ENCODE measurements at regions not wholly inside any gene's neighbourhood (a gene's known extent, or its start where the extent isn't known, plus 50 kb on each side); places are given as distances from the start of the nearest gene placed in this dataset.

- no peaks in the 10 kb centered on the region for H3K79me2 ChIP-seq (ENCODE audit: control insufficient read depth, insufficient read depth, low read length)
- no peaks in the 10 kb centered on the region for H3K27me3 ChIP-seq (ENCODE audit: control insufficient read depth, insufficient read depth, low read length)
- no peak overlapping the region for H3K9ac ChIP-seq (ENCODE audit: insufficient read depth, low read length)
- H3K27ac ChIP-seq (ENCODE audit: insufficient read depth, low read length): no peak overlapping the region
- no peaks in the 10 kb centered on the region for H3K4me1 ChIP-seq (ENCODE audit: control insufficient read depth, extremely low read depth, insufficient read depth, low read length)
- H3K36me3 ChIP-seq (ENCODE audit: control insufficient read depth, insufficient read depth, low read length): no peaks in the 10 kb centered on the region
- TF ChIP-seq CTCF (conservative IDR thresholded peaks at IDR 0.05 in 1 of 2, IDR thresholded peaks at IDR 0.05 in 1 of 2; ENCODE audit: low read depth in 1 of 2, low read length in 2 of 2): no peak
- no peak for TF ChIP-seq EZH2 (IDR thresholded peaks at IDR 0.05; ENCODE audit: low read length, missing control alignments)
- no peak overlapping the region for H3K4me2 ChIP-seq (ENCODE audit: extremely low read depth, insufficient read depth, low read length)
- no peak overlapping the region for H3K4me3 ChIP-seq (replicated peaks in 1 of 4; ENCODE audit: control extremely low read depth in 1 of 4, insufficient read depth in 1 of 4, low read depth in 3 of 4, low read length in 4 of 4)
- no peak overlapping the region for H2AFZ ChIP-seq (ENCODE audit: low read length)
- H4K20me1 ChIP-seq (ENCODE audit: control insufficient read depth, extremely low read depth, insufficient read depth, low read length): no peaks in the 10 kb centered on the region
- H3K9me3 ChIP-seq (ENCODE audit: control insufficient read depth, insufficient read depth, low read depth, low read length): no peaks in the 10 kb centered on the region
- DNase-seq (ENCODE audit: low read depth in 2 of 2): no peak
Measured at GRCh38 chr6:106757267-106757666, 127.9 kb downstream of the QRSL1 start.

GRCh38 chr6:106754215-106754614 lies 124.8 kb downstream of the QRSL1 start:
- Histone ChIP-seq H3K27me3 (ENCODE audit: control insufficient read depth, insufficient read depth, low read length) (no peaks in the 10 kb centered on the region), H3K9ac (ENCODE audit: insufficient read depth, low read length) (no peak overlapping the region), H3K27ac (ENCODE audit: insufficient read depth, low read length) (no peak overlapping the region), H3K4me2 (ENCODE audit: extremely low read depth, insufficient read depth, low read length) (no peak overlapping the region), H3K9me3 (ENCODE audit: control insufficient read depth, insufficient read depth, low read depth, low read length) (no peaks in the 10 kb centered on the region), H3K79me2 (ENCODE audit: control insufficient read depth, insufficient read depth, low read length) (no peaks in the 10 kb centered on the region), H3K4me1 (ENCODE audit: control insufficient read depth, extremely low read depth, insufficient read depth, low read length) (no peaks in the 10 kb centered on the region), H2AFZ (ENCODE audit: low read length) (no peak overlapping the region), H3K4me3 (replicated peaks in 1 of 4; ENCODE audit: control extremely low read depth in 1 of 4, insufficient read depth in 1 of 4, low read depth in 3 of 4, low read length in 4 of 4) (no peak overlapping the region), H3K36me3 (ENCODE audit: control insufficient read depth, insufficient read depth, low read length) (no peaks in the 10 kb centered on the region), H4K20me1 (ENCODE audit: control insufficient read depth, extremely low read depth, insufficient read depth, low read length) (no peaks in the 10 kb centered on the region)
- no peak for DNase-seq (ENCODE audit: low read depth in 2 of 2)
- TF ChIP-seq EZH2 (IDR thresholded peaks at IDR 0.05; ENCODE audit: low read length, missing control alignments) (no peak), CTCF (conservative IDR thresholded peaks at IDR 0.05 in 1 of 2, IDR thresholded peaks at IDR 0.05 in 1 of 2; ENCODE audit: low read depth in 1 of 2, low read length in 2 of 2) (no peak)

GRCh38 chr6:106752641-106753040 lies 123.3 kb downstream of the QRSL1 start:
- Histone ChIP-seq H4K20me1 (ENCODE audit: control insufficient read depth, extremely low read depth, insufficient read depth, low read length) (no peaks in the 10 kb centered on the region), H3K4me2 (ENCODE audit: extremely low read depth, insufficient read depth, low read length) (no peak overlapping the region), H3K27ac (ENCODE audit: insufficient read depth, low read length) (no peak overlapping the region), H3K79me2 (ENCODE audit: control insufficient read depth, insufficient read depth, low read length) (no peaks in the 10 kb centered on the region), H3K4me1 (ENCODE audit: control insufficient read depth, extremely low read depth, insufficient read depth, low read length) (no peaks in the 10 kb centered on the region), H3K9me3 (ENCODE audit: control insufficient read depth, insufficient read depth, low read depth, low read length) (no peaks in the 10 kb centered on the region), H3K36me3 (ENCODE audit: control insufficient read depth, insufficient read depth, low read length) (no peaks in the 10 kb centered on the region), H3K9ac (ENCODE audit: insufficient read depth, low read length) (no peak overlapping the region), H3K27me3 (ENCODE audit: control insufficient read depth, insufficient read depth, low read length) (no peaks in the 10 kb centered on the region), H3K4me3 (replicated peaks in 1 of 4; ENCODE audit: control extremely low read depth in 1 of 4, insufficient read depth in 1 of 4, low read depth in 3 of 4, low read length in 4 of 4) (no peak overlapping the region), H2AFZ (ENCODE audit: low read length) (no peak overlapping the region)
- no peak for DNase-seq (ENCODE audit: low read depth in 2 of 2)
- no peak for TF ChIP-seq EZH2 (IDR thresholded peaks at IDR 0.05; ENCODE audit: low read length, missing control alignments)
- TF ChIP-seq CTCF (conservative IDR thresholded peaks at IDR 0.05 in 1 of 2, IDR thresholded peaks at IDR 0.05 in 1 of 2; ENCODE audit: low read depth in 1 of 2, low read length in 2 of 2): no peak
